ENCODE measurements at regions not wholly inside any gene's neighbourhood (a gene's known extent, or its start where the extent isn't known, plus 50 kb on each side); places are given as distances from the start of the nearest gene placed in this dataset.

- TF ChIP-seq PATZ1 (CRISPR knock-in tag; IDR thresholded peaks at IDR 0.05; ENCODE audit: borderline replicate concordance) (no peak), SNAI2 (CRISPR knock-in tag; IDR thresholded peaks at IDR 0.05) (no peak), OSR1 (CRISPR knock-in tag; IDR thresholded peaks at IDR 0.05) (no peak), TCF4 (CRISPR knock-in tag; IDR thresholded peaks at IDR 0.05; ENCODE audit: borderline replicate concordance) (no peak)
Measured at GRCh38 chr6:49030251-49031020, 432.6 kb downstream of the MMUT start (continued).

GRCh38 chr6:49027644-49028043, 435.4 kb downstream of the MMUT start:
- TF ChIP-seq ESRRG (CRISPR knock-in tag; IDR thresholded peaks at IDR 0.05) (no peak), ARNTL (CRISPR knock-in tag; IDR thresholded peaks at IDR 0.05; ENCODE audit: borderline replicate concordance, low read depth) (no peak), ISL1 (CRISPR knock-in tag; IDR thresholded peaks at IDR 0.05) (no peak), RARB (CRISPR knock-in tag; IDR thresholded peaks at IDR 0.05) (no peak), TSHZ2 (CRISPR knock-in tag; IDR thresholded peaks at IDR 0.05) (no peak), ZNF8 (CRISPR knock-in tag; IDR thresholded peaks at IDR 0.05) (no peak), CREB5 (CRISPR knock-in tag; IDR thresholded peaks at IDR 0.05; ENCODE audit: low read depth) (no peak), ZFP3 (CRISPR knock-in tag; IDR thresholded peaks at IDR 0.05) (no peak), ZNF70 (CRISPR knock-in tag; IDR thresholded peaks at IDR 0.05) (no peak), TCF4 (CRISPR knock-in tag; IDR thresholded peaks at IDR 0.05; ENCODE audit: borderline replicate concordance) (no peak), ZC3H10 (CRISPR knock-in tag; IDR thresholded peaks at IDR 0.05) (no peak), CSRNP3 (CRISPR knock-in tag; IDR thresholded peaks at IDR 0.05) (no peak), SNAI2 (CRISPR knock-in tag; IDR thresholded peaks at IDR 0.05) (no peak), ZFP30 (CRISPR knock-in tag; IDR thresholded peaks at IDR 0.05) (no peak), TOX (CRISPR knock-in tag; IDR thresholded peaks at IDR 0.05; ENCODE audit: borderline replicate concordance) (no peak), PATZ1 (CRISPR knock-in tag; IDR thresholded peaks at IDR 0.05; ENCODE audit: borderline replicate concordance) (no peak)

GRCh38 chr6:49025273-49026240, 437.5 kb downstream of the MMUT start:
- ATAC-seq = no peak
- TF ChIP-seq CSRNP3 (CRISPR knock-in tag; IDR thresholded peaks at IDR 0.05) (no peak), ZNF565 (CRISPR knock-in tag; conservative IDR thresholded peaks at IDR 0.05; ENCODE audit: low read depth) (no peak), CSDC2 (CRISPR knock-in tag; IDR thresholded peaks at IDR 0.05) (no peak), OSR1 (CRISPR knock-in tag; IDR thresholded peaks at IDR 0.05) (no peak), ARNTL (CRISPR knock-in tag; IDR thresholded peaks at IDR 0.05; ENCODE audit: borderline replicate concordance, low read depth) (no peak), GLIS3 (CRISPR knock-in tag; IDR thresholded peaks at IDR 0.05) (no peak), BACH2 (CRISPR knock-in tag; IDR thresholded peaks at IDR 0.05; ENCODE audit: borderline replicate concordance) (no peak), RARB (CRISPR knock-in tag; IDR thresholded peaks at IDR 0.05) (no peak), PATZ1 (CRISPR knock-in tag; IDR thresholded peaks at IDR 0.05; ENCODE audit: borderline replicate concordance) (no peak)

More at GRCh38 chr6:49027644-49028043, 435.4 kb downstream of the MMUT start:
- ATAC-seq = no peak

All from SK-N-SH treated with all-trans-retinoic acid at 6 μM for 48 hours (cell line).